GM23338 (cell line): ENCODE measurements at regions not wholly inside any gene's neighbourhood (a gene's known extent, or its start where the extent isn't known, plus 50 kb on each side); places are given as distances from the start of the nearest gene placed in this dataset.

ENCODE experiments used
- ATAC-seq: fragments of 200-7000 bp; cut with Tn5 transposase; 3 replicates; pipeline ENCODE4 v1.9.1; 2020
- DNase-seq: peaks from one replicate; pipeline ENCODE4 v3.0.0-alpha.2; 2015; ENCODE audit warnings: low spot score
- H2AFZ ChIP-seq: fragments of 200-600 bp; sonication (generic); 2 replicates; pipeline ENCODE4 v1.8.0; 2016; ENCODE audit warnings: antibody characterized with exemption, mild to moderate bottlenecking, moderate library complexity
- H3F3A ChIP-seq: fragments of 200-600 bp; sonication (generic); replicated peaks from 2 replicates; pipeline ENCODE4 v1.8.0; 2017; ENCODE audit warnings: antibody characterized with exemption, mixed run types, low read depth
- H3K27ac ChIP-seq: fragments of 200-600 bp; sonication (generic); 2 replicates; pipeline ENCODE4 v1.6.1; 2016; ENCODE audit warnings: low read depth
- H3K27me3 ChIP-seq: fragments of 200-600 bp; sonication (generic); 2 replicates; pipeline ENCODE4 v1.8.0; 2016; ENCODE audit warnings: mild to moderate bottlenecking, mixed run types, moderate library complexity; ENCODE audit not compliant: insufficient read depth
- H3K36me3 ChIP-seq: fragments of 200-600 bp; sonication (generic); 2 replicates; pipeline ENCODE4 v1.8.0; 2016; ENCODE audit warnings: mild to moderate bottlenecking; ENCODE audit not compliant: insufficient read depth
- H3K4me1 ChIP-seq: fragments of 200-600 bp; sonication (generic); 2 replicates; pipeline ENCODE4 v1.8.0; 2016; ENCODE audit warnings: mild to moderate bottlenecking, moderate library complexity; ENCODE audit not compliant: insufficient read depth
- H3K4me2 ChIP-seq: fragments of 200-600 bp; sonication (generic); 2 replicates; pipeline ENCODE4 v1.7.1; 2017; ENCODE audit warnings: mixed run types
- H3K4me3 ChIP-seq: fragments of 200-600 bp; sonication (generic); 2 replicates; pipeline ENCODE4 v1.6.1; 2016; ENCODE audit warnings: mixed run types
- H3K79me2 ChIP-seq: fragments of 200-600 bp; sonication (generic); replicated peaks from 2 replicates; pipeline ENCODE4 v1.8.0; 2017; ENCODE audit warnings: mild to moderate bottlenecking; ENCODE audit not compliant: insufficient read depth
- H3K9me2 ChIP-seq: fragments of 200-600 bp; sonication (generic); 2 replicates; pipeline ENCODE4 v1.8.0; 2017; ENCODE audit not compliant: insufficient read depth
- H4K20me1 ChIP-seq: fragments of 200-600 bp; sonication (generic); replicated peaks from 2 replicates; pipeline ENCODE4 v1.8.0; 2017; ENCODE audit warnings: mild to moderate bottlenecking; ENCODE audit not compliant: insufficient read depth
- H3K27ac Mint-ChIP-seq: 2 replicates; pipeline ENCODE4 v1.8.0; 2020; ENCODE audit warnings: inconsistent platforms, mild to moderate bottlenecking, moderate library complexity, mixed read lengths
- H3K27me3 Mint-ChIP-seq: 3 replicates; pipeline ENCODE4 v1.8.0; 2022; ENCODE audit warnings: low read depth, mild to moderate bottlenecking, moderate library complexity, mixed read lengths, inconsistent platforms; ENCODE audit not compliant: insufficient read depth, poor library complexity
- H3K36me3 Mint-ChIP-seq: 3 replicates; pipeline ENCODE4 v1.8.0; 2021; ENCODE audit warnings: low read depth, mild to moderate bottlenecking, inconsistent platforms, moderate library complexity, mixed read lengths
- H3K4me1 Mint-ChIP-seq: 3 replicates; pipeline ENCODE4 v1.8.0; 2020; ENCODE audit warnings: mild to moderate bottlenecking, inconsistent platforms, mixed read lengths
- H3K4me3 Mint-ChIP-seq: 3 replicates; pipeline ENCODE4 v1.8.0; 2021; ENCODE audit warnings: moderate library complexity, mild to moderate bottlenecking, inconsistent platforms, mixed read lengths
- H3K9me3 Mint-ChIP-seq: 3 replicates; pipeline ENCODE4 v1.8.0; 2020; ENCODE audit warnings: moderate library complexity, mild to moderate bottlenecking, inconsistent platforms, mixed read lengths
- CREB1 ChIP-seq: fragments of 250-450 bp; sonication (Bioruptor Pico); IDR thresholded peaks from 2 replicates; pipeline ENCODE4 v1.5.0; 2020; ENCODE audit warnings: low read depth, mild to moderate bottlenecking, moderate library complexity
- EZH2 ChIP-seq: fragments of 200-600 bp; sonication (generic); IDR thresholded peaks from one replicate; pipeline ENCODE4 v1.8.0; 2017; ENCODE audit warnings: antibody characterized with exemption, mild to moderate bottlenecking, low read depth; ENCODE audit not compliant: unreplicated experiment
- EZH2phosphoT487 ChIP-seq: fragments of 200-600 bp; sonication (generic); IDR thresholded peaks from one replicate; pipeline ENCODE4 v1.8.1; 2018; ENCODE audit warnings: antibody characterized with exemption; ENCODE audit not compliant: unreplicated experiment
- JUNB ChIP-seq: IDR thresholded peaks from one replicate; pipeline ENCODE4 v1.6.1; 2016; ENCODE audit warnings: antibody characterized with exemption; ENCODE audit not compliant: unreplicated experiment
- NANOG ChIP-seq: IDR thresholded peaks from 2 replicates; pipeline ENCODE4 v1.6.1; 2016; ENCODE audit warnings: antibody characterized with exemption, borderline replicate concordance
- POLR2AphosphoS5 ChIP-seq: IDR thresholded peaks from 2 replicates; pipeline ENCODE4 v1.6.1; 2016; ENCODE audit warnings: antibody characterized with exemption, low read depth
- REST ChIP-seq: IDR thresholded peaks from one replicate; pipeline ENCODE4 v1.6.1; 2018; ENCODE audit warnings: antibody characterized with exemption; ENCODE audit not compliant: unreplicated experiment
- STAT1 ChIP-seq: IDR thresholded peaks from one replicate; pipeline ENCODE4 v1.6.1; 2016; ENCODE audit warnings: antibody characterized with exemption; ENCODE audit not compliant: unreplicated experiment
- ZNF114 ChIP-seq: fragments of 250-450 bp; sonication (Bioruptor Pico); IDR thresholded peaks from 2 replicates; pipeline ENCODE4 v1.5.0; 2020; ENCODE audit warnings: mild to moderate bottlenecking, moderate library complexity
- ZNF331 ChIP-seq: fragments of 250-450 bp; sonication (Bioruptor Pico); IDR thresholded peaks from 2 replicates; pipeline ENCODE4 v1.5.0; 2020; ENCODE audit warnings: low read depth, mild to moderate bottlenecking, moderate library complexity
- ZNF462 ChIP-seq: fragments of 250-450 bp; sonication (Bioruptor Pico); IDR thresholded peaks from 2 replicates; pipeline ENCODE4 v1.5.0; 2020; ENCODE audit warnings: mild to moderate bottlenecking, moderate library complexity
- TF ChIP-seq, protein P1 (sequence below): IDR thresholded peaks from 2 replicates; pipeline ENCODE4 v1.6.1; 2016; ENCODE audit warnings: antibody characterized with exemption
- TF ChIP-seq, protein P2 (sequence below), 2 experiments: fragments of 200-600 bp in 1 of 2; sonication (generic) in 1 of 2; conservative IDR thresholded peaks; 2 replicates each; pipeline versions ENCODE4 v1.5.1 to v1.6.1; 2016 to 2017; ENCODE audit warnings: antibody characterized with exemption in 2 of 2, low read depth in 2 of 2, mild to moderate bottlenecking in 2 of 2, moderate library complexity in 1 of 2

GRCh38 chr14:34034447-34035176 is 83.7 kb upstream of the EGLN3 start:
- Mint-ChIP-seq H3K4me1 (peaks cover 2% of the 10 kb centered on the region), H3K4me3 (no peak overlapping the region), H3K27ac (no peak overlapping the region), H3K36me3 (no peaks in the 10 kb centered on the region), H3K9me3 (no peaks in the 10 kb centered on the region), H3K27me3 (no peaks in the 10 kb centered on the region)
- no peaks in the 10 kb centered on the region for H3K36me3 ChIP-seq
- H3F3A ChIP-seq: no peaks in the 10 kb centered on the region
- no peaks in the 10 kb centered on the region for H3K79me2 ChIP-seq
- no peaks in the 10 kb centered on the region for H3K4me1 ChIP-seq
- H2AFZ ChIP-seq: no peak overlapping the region
- H3K27ac ChIP-seq: no peak overlapping the region
- no peaks in the 10 kb centered on the region; the same call in 1 of the 2 replicates for H4K20me1 ChIP-seq
- H3K4me3 ChIP-seq: no peak overlapping the region
- no peak for DNase-seq
- TF ChIP-seq ZNF462 (CRISPR knock-in tag) (no peak), EZH2phosphoT487 (no peak), CREB1 (CRISPR knock-in tag) (no peak), REST (no peak), STAT1 (no peak), EZH2 (no peak), ZNF331 (no peak), JUNB (no peak), POLR2AphosphoS5 (no peak), ZNF114 (CRISPR knock-in tag) (no peak), NANOG (no peak)
- TF ChIP-seq, protein P1, sequence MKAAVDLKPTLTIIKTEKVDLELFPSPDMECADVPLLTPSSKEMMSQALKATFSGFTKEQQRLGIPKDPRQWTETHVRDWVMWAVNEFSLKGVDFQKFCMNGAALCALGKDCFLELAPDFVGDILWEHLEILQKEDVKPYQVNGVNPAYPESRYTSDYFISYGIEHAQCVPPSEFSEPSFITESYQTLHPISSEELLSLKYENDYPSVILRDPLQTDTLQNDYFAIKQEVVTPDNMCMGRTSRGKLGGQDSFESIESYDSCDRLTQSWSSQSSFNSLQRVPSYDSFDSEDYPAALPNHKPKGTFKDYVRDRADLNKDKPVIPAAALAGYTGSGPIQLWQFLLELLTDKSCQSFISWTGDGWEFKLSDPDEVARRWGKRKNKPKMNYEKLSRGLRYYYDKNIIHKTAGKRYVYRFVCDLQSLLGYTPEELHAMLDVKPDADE: no peak
- TF ChIP-seq, protein P2, sequence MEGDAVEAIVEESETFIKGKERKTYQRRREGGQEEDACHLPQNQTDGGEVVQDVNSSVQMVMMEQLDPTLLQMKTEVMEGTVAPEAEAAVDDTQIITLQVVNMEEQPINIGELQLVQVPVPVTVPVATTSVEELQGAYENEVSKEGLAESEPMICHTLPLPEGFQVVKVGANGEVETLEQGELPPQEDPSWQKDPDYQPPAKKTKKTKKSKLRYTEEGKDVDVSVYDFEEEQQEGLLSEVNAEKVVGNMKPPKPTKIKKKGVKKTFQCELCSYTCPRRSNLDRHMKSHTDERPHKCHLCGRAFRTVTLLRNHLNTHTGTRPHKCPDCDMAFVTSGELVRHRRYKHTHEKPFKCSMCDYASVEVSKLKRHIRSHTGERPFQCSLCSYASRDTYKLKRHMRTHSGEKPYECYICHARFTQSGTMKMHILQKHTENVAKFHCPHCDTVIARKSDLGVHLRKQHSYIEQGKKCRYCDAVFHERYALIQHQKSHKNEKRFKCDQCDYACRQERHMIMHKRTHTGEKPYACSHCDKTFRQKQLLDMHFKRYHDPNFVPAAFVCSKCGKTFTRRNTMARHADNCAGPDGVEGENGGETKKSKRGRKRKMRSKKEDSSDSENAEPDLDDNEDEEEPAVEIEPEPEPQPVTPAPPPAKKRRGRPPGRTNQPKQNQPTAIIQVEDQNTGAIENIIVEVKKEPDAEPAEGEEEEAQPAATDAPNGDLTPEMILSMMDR (conservative IDR thresholded peaks at IDR 0.05; ENCODE audit: low read depth in 2 of 2): no peak
- no peaks in the 10 kb centered on the region; the same call in 1 of the 2 replicates for H3K9me2 ChIP-seq
- H3K4me2 ChIP-seq: no peak overlapping the region
- H3K27me3 ChIP-seq: no peaks in the 10 kb centered on the region
- no peak for ATAC-seq
